ENCODE measurements at regions not wholly inside any gene's neighbourhood (a gene's known extent, or its start where the extent isn't known, plus 50 kb on each side); places are given as distances from the start of the nearest gene placed in this dataset.

GRCh38 chr5:124021066-124021641 is 509.2 kb downstream of the CSNK1G3 start:
- TF ChIP-seq POLR2AphosphoS5 (IDR thresholded peaks at IDR 0.05; ENCODE audit: low read depth, low read length) (no peak), TAF1 (IDR thresholded peaks at IDR 0.05; ENCODE audit: borderline replicate concordance, insufficient read depth, low read length) (no peak), SIN3A (IDR thresholded peaks at IDR 0.05; ENCODE audit: borderline replicate concordance, insufficient read depth, low read length) (no peak), REST (IDR thresholded peaks at IDR 0.05; ENCODE audit: insufficient read depth in 1 of 2, low read depth in 2 of 2, low read length in 2 of 2) (no peak), FOXP2 (optimal IDR thresholded peaks at IDR 0.05; ENCODE audit: borderline replicate concordance, extremely low read depth, extremely low read length, insufficient read depth) (no peak)
